Activated CD4-positive, alpha-beta T cell treated with anti-CD3 and anti-CD28 coated beads, Interleukin-10, Interleukin-2, amounts not matched to agents 100 ng/mL and 50 ng/mL, durations not matched to agents 16 hours and 8 hours (primary cell): ENCODE measurements at regions not wholly inside any gene's neighbourhood (a gene's known extent, or its start where the extent isn't known, plus 50 kb on each side); places are given as distances from the start of the nearest gene placed in this dataset.

Experiments used
- DNase-seq: peaks from one replicate; pipeline ENCODE4 v3.0.0-alpha.2; 2020

DNA sequence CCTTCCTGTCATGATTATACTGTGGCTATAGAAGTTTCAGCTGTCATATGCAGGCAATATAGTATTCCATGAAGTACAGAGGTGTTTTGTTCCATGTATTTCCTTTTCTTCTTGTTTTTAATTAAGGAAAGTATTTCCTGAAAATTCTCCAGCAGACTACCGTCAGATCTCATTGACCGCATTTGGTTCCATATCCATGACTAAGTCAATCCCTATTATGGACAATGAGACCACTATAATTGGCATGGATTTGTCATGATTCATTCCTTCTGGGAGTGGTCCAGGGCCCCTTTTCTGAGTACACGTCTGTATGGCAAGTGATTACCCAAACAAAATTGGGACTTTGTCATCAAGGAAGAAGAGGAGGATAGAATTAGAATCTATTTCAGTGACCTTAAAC is 283.2 kb upstream of the CLINT1 start:
- no peak for DNase-seq

- DNase-seq, result no peak
Measured at GRCh38 chr5:158140120-158140731, 281.3 kb upstream of the CLINT1 start.

- no peak for DNase-seq
Measured at GRCh38 chr5:158139161-158139560, 280.2 kb upstream of the CLINT1 start.

GRCh38 chr5:158135682-158136179 is 276.8 kb upstream of the CLINT1 start:
- DNase-seq, result no peak

DNA sequence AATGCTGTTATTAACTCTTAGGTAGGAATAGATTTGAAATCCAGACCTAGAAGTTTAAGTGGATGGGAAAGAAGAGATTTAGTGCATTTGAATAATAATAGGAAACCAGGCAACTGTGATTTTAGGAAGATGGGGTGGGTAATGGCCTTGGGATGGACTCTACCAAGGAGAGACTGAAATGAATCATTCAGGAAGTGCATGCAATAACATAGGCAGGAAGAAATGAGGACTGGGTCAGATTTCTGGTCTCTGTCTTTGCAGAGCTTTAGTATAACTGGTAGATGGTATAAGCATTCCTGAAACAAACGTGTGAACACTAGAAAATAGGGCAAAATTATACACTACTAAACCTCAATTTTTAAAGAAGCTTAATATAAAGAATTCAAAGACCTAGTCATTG is 274.4 kb upstream of the CLINT1 start:
- DNase-seq, result no peak

GRCh38 chr5:158127536-158127935 is 268.6 kb upstream of the CLINT1 start:
- DNase-seq, result no peak

- no peak for DNase-seq
Measured at GRCh38 chr5:158126442-158127405, 267.8 kb upstream of the CLINT1 start.

GRCh38 chr5:158124606-158125316 is 265.8 kb upstream of the CLINT1 start:
- no peak for DNase-seq

DNA sequence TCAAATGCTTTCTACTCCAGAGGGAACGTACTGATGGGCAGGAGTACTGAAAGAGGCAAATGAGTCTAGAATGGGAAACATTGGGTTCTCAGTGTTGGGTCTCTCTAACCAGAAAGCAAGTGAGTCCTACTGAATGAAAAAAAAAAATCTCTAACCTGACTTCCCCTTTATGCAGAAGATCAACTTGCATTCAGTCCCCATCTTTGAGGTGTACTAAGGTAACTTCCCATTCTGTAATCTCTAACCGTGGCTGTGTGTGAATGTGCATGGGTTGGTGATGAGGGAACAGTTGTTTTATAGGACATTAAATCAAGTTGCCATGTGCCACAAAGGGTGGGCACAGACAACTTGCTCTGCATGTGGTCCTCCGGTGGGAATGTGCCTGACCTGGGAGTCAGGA is 264.6 kb upstream of the CLINT1 start:
- DNase-seq, result no peak

GRCh38 chr5:158121678-158122077 is 262.7 kb upstream of the CLINT1 start:
- DNase-seq, result no peak

- no peak for DNase-seq
Measured at GRCh38 chr5:158120760-158121159, 261.8 kb upstream of the CLINT1 start.

- DNase-seq, result no peak
Measured at GRCh38 chr5:158119961-158120723, 261.2 kb upstream of the CLINT1 start.

DNA sequence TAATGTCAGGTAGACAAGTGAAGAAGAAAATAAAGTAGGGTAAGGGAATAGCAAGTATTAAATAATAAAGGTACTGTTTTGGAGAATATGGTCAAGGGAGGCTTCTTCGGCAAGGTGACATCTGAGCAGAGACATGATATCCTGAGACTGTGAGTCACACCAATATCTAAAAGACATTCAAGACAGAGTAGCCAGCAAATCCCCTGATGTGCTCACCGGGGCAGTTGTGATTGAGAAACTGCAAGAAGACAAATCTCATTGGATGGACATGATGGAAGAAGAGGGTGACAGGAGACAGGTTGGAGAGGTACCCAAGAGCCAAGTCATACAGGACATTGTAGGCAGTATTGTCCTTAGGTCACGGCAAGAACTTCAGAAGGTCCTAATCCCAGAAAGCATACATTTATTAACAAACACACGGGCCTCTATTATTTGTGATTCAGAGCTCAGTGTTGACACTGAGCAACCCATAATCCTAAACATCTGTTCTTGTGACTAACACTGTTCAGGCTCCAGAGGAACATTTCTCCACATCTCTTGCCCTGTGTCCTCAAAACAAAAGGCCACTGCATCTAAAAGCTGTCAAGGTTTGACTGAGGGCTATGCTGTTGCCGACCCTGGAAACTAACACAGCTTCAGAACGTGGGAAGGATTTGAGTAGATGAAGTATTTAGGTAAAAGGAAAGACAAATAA is 258.7 kb upstream of the CLINT1 start:
- DNase-seq, result no peak

DNA sequence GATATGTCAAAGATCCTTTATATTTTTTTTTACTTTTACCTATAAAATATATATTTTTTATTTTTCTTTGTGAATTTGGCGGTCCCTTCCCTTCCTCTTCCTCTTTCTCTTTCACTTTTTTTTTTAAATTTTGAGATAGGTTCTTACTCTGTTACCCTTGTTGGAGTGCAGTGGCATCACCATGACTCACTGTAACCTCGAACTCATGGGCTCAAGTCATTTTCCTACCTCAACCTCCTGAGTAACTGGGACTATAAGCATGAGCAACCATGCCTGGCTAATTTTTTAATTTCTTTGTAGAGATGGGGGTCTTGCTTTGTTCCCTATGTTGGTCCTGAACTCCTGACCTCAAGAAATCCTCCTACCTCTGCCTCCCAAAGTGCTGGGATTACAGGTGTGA is 258.0 kb upstream of the CLINT1 start:
- DNase-seq, result no peak

DNA sequence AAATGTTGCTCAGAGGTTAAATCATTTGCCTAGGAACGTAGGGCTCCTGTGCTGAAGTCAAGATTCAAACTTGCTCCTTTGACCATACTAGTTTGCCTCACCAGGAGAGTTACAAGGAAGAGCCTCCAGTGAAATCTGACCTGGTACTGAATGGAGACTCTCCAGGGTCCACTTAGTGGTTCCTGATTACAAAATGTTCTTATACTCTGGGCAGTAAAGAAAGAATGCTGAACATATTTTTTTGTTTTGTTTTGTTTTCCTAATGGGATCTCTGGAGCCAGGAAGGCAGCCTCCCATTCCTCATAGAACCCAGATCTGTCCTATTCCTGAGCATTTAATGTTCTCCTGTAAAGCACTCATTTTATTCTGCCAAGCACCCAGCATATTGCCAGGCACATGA is 256.5 kb upstream of the CLINT1 start:
- DNase-seq, result no peak

- no peak for DNase-seq
Measured at GRCh38 chr5:158108177-158108576, 249.2 kb upstream of the CLINT1 start.

DNA sequence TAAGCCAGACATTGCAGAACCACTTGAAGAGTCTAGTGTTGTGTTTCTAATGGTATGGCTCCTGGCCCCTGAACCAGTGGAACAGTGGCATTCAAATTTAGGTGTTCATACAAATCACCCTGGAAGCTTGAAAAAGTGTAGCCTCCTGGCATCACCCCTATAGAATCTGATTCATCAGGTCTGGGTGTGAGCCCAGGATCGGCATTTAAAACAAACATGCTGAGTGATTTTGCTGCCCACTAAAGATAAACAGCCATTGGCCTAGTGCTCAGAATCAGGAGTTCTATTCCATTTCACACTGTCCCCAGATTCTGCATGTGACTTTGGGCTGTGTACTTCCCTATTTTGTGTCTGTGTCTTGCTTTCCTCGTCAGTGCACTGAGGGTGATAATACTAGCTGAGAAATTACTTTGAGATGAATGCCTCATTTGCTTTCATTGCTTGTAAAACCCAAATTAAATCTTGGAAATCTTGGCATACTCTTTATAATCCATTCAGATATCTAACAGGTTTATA is 241.5 kb upstream of the CLINT1 start:
- no peak for DNase-seq

DNA sequence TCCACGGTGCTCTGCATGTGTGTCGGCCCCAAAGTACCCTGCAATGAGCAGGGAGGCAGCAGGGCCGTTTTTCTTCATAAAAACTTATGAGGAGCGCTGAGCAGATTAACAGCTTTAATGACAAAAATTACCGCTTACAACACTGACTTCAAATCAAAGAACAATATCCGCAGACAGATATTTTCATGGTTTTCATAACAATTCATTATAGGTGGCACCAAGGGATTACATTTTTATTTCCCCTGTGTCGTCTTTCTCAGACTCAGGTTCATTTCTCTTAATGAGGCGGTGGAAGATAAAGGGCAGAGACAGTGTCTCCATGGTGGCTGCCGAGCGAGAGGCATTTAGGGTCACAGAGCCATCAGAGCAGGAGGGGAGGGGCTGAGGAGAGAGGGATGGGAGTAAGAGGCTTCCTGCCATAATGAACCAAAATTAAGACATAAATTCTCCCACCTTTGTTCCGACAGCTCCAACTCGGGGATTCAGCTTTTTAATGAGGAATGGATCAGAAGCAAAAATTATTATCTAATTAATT is 240.7 kb upstream of the CLINT1 start:
- DNase-seq, result no peak

GRCh38 chr5:158096835-158097234 is 237.9 kb upstream of the CLINT1 start:
- no peak for DNase-seq

- DNase-seq, result no peak
Measured at GRCh38 chr5:158086856-158087255, 227.9 kb upstream of the CLINT1 start.

DNA sequence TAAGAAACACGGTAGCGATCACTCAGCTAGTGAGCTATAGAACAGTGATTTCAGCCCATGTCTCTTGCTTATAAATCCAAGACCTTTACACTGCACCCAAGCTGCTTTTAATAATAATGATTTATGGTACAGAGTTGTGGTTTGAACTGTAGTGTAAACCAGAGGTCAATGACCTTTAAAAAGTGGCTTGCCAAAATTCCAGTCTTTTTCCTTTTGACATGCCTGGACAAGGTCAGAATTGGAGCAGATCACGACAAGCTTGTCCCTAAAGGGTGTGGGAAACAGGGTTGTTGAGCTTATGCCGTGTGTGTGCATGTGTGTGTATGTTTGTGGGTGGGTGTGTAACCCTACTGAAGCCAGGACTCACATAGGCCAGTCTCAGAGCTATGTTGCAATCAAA is 225.3 kb upstream of the CLINT1 start:
- no peak for DNase-seq
